Neural cell (in vitro differentiated cells): ENCODE measurements at regions not wholly inside any gene's neighbourhood (a gene's known extent, or its start where the extent isn't known, plus 50 kb on each side); places are given as distances from the start of the nearest gene placed in this dataset.

Experiments
- CTCF ChIP-seq: fragments of 450-650 bp; IDR thresholded peaks from 2 replicates; pipeline ENCODE4 v1.5.1; 2014; ENCODE audit warnings: antibody characterized with exemption, mild to moderate bottlenecking, moderate library complexity; ENCODE audit not compliant: poor library complexity, severe bottlenecking
- EZH2 ChIP-seq: fragments of 200-600, 300-800 bp; shearing (Covaris generic), sonication (generic); IDR thresholded peaks from 2 replicates; pipeline ENCODE4 v1.6.1; 2014; ENCODE audit warnings: antibody characterized with exemption, low read length, borderline replicate concordance, mild to moderate bottlenecking; ENCODE audit not compliant: insufficient read depth, poor library complexity, severe bottlenecking

GRCh38 chr6:3575701-3576100 lies 118.9 kb upstream of the SLC22A23 start:
- TF ChIP-seq EZH2 (no peak), CTCF (no peak)
